HG03565 (cell line): ENCODE measurements at regions not wholly inside any gene's neighbourhood (a gene's known extent, or its start where the extent isn't known, plus 50 kb on each side); places are given as distances from the start of the nearest gene placed in this dataset.

Source experiments
- ATAC-seq: cut with Tn5 transposase; IDR thresholded peaks from one replicate; pipeline ENCODE4 v1.9.1; 2021; ENCODE audit warnings: mild to moderate bottlenecking, moderate library complexity; ENCODE audit not compliant: unreplicated experiment

- no peak for ATAC-seq
These were observed 162.0 kb upstream of the SETBP1 start for GRCh38 chr18:44518666-44519065.

- no peak for ATAC-seq
These were observed 159.6 kb upstream of the SETBP1 start for GRCh38 chr18:44520981-44521667.

GRCh38 chr18:44521668-44522022, 159.0 kb upstream of the SETBP1 start:
- ATAC-seq = no peak

GRCh38 chr18:44526705-44527415, 153.8 kb upstream of the SETBP1 start:
- ATAC-seq = no peak

GRCh38 chr18:44533071-44533470, 147.6 kb upstream of the SETBP1 start:
- no peak for ATAC-seq

- no peak for ATAC-seq
These were observed 144.6 kb upstream of the SETBP1 start for GRCh38 chr18:44536046-44536445.

- ATAC-seq = no peak
These were observed 144.1 kb upstream of the SETBP1 start for GRCh38 chr18:44536619-44537018.

GRCh38 chr18:44537526-44537925, 143.2 kb upstream of the SETBP1 start:
- ATAC-seq = no peak

- no peak for ATAC-seq
These were observed 140.8 kb upstream of the SETBP1 start for GRCh38 chr18:44539926-44540325.

- no peak for ATAC-seq
These were observed 139.5 kb upstream of the SETBP1 start for GRCh38 chr18:44541159-44541558.

- no peak for ATAC-seq
These were observed 138.9 kb upstream of the SETBP1 start for GRCh38 chr18:44541781-44542180.

- ATAC-seq = no peak
These were observed 137.3 kb upstream of the SETBP1 start for GRCh38 chr18:44543387-44543786.

- no peak for ATAC-seq
These were observed 135.2 kb upstream of the SETBP1 start for GRCh38 chr18:44545359-44545985.

- ATAC-seq = no peak
These were observed 133.7 kb upstream of the SETBP1 start for GRCh38 chr18:44546954-44547353.

GRCh38 chr18:44548291-44549221, 132.1 kb upstream of the SETBP1 start:
- no peak for ATAC-seq

GRCh38 chr18:44552706-44553105, 128.0 kb upstream of the SETBP1 start:
- no peak for ATAC-seq

GRCh38 chr18:44556296-44556695, 124.4 kb upstream of the SETBP1 start:
- peak; percentile 78 for ATAC-seq

GRCh38 chr18:44557616-44558151, 123.0 kb upstream of the SETBP1 start:
- no peak for ATAC-seq

GRCh38 chr18:44558767-44559166, 121.9 kb upstream of the SETBP1 start:
- ATAC-seq = no peak

GRCh38 chr18:44562986-44563385, 117.7 kb upstream of the SETBP1 start:
- ATAC-seq = no peak

- no peak for ATAC-seq
These were observed 115.8 kb upstream of the SETBP1 start for GRCh38 chr18:44564922-44565321.
